ENCODE measurements at regions not wholly inside any gene's neighbourhood (a gene's known extent, or its start where the extent isn't known, plus 50 kb on each side); places are given as distances from the start of the nearest gene placed in this dataset.

- no peak for FAIRE-seq
- no peak for DNase-seq (ENCODE audit: insufficient read length)
- TF ChIP-seq POLR2AphosphoS5 (IDR thresholded peaks at IDR 0.05; ENCODE audit: low read depth, low read length) (no peak), TAF1 (IDR thresholded peaks at IDR 0.05; ENCODE audit: borderline replicate concordance, low read depth, low read length) (no peak), POLR2A (IDR thresholded peaks at IDR 0.05; ENCODE audit: low read depth, low read length) (no peak)
Measured at GRCh38 chr4:181308476-181309312, 934.5 kb upstream of the TENM3 start.

- DNase-seq (ENCODE audit: insufficient read length) (no peak), FAIRE-seq (no peak)
- TF ChIP-seq POLR2A (IDR thresholded peaks at IDR 0.05; ENCODE audit: low read depth, low read length): no peak
- no peak for TF ChIP-seq POLR2AphosphoS5 (IDR thresholded peaks at IDR 0.05; ENCODE audit: low read depth, low read length)
- no peak for TF ChIP-seq TAF1 (IDR thresholded peaks at IDR 0.05; ENCODE audit: borderline replicate concordance, low read depth, low read length)
Measured at GRCh38 chr4:181312066-181312465, 931.1 kb upstream of the TENM3 start.

GRCh38 chr4:181319629-181320028, 923.6 kb upstream of the TENM3 start:
- TF ChIP-seq POLR2A (IDR thresholded peaks at IDR 0.05; ENCODE audit: low read depth, low read length) (no peak), POLR2AphosphoS5 (IDR thresholded peaks at IDR 0.05; ENCODE audit: low read depth, low read length) (no peak), TAF1 (IDR thresholded peaks at IDR 0.05; ENCODE audit: borderline replicate concordance, low read depth, low read length) (no peak)
- no peak for FAIRE-seq
- no peak for DNase-seq (ENCODE audit: insufficient read length)

GRCh38 chr4:181323061-181323460, 920.1 kb upstream of the TENM3 start:
- TF ChIP-seq TAF1 (IDR thresholded peaks at IDR 0.05; ENCODE audit: borderline replicate concordance, low read depth, low read length): no peak
- TF ChIP-seq POLR2AphosphoS5 (IDR thresholded peaks at IDR 0.05; ENCODE audit: low read depth, low read length): no peak
- no peak for TF ChIP-seq POLR2A (IDR thresholded peaks at IDR 0.05; ENCODE audit: low read depth, low read length)
- peak; percentile 73 for FAIRE-seq
- no peak for DNase-seq (ENCODE audit: insufficient read length)

- no peak for DNase-seq (ENCODE audit: insufficient read length)
- no peak for FAIRE-seq
Measured at GRCh38 chr4:181330654-181331201, 912.5 kb upstream of the TENM3 start.

GRCh38 chr4:181331214-181331613, 912.0 kb upstream of the TENM3 start:
- DNase-seq (ENCODE audit: insufficient read length) (no peak), FAIRE-seq (no peak)
- no peak for TF ChIP-seq TAF1 (IDR thresholded peaks at IDR 0.05; ENCODE audit: borderline replicate concordance, low read depth, low read length)
- TF ChIP-seq POLR2A (IDR thresholded peaks at IDR 0.05; ENCODE audit: low read depth, low read length): no peak
- no peak for TF ChIP-seq POLR2AphosphoS5 (IDR thresholded peaks at IDR 0.05; ENCODE audit: low read depth, low read length)

More at GRCh38 chr4:181330654-181331201, 912.5 kb upstream of the TENM3 start:
- TF ChIP-seq POLR2AphosphoS5 (IDR thresholded peaks at IDR 0.05; ENCODE audit: low read depth, low read length) (no peak), POLR2A (IDR thresholded peaks at IDR 0.05; ENCODE audit: low read depth, low read length) (no peak), TAF1 (IDR thresholded peaks at IDR 0.05; ENCODE audit: borderline replicate concordance, low read depth, low read length) (no peak)

- TF ChIP-seq TAF1 (IDR thresholded peaks at IDR 0.05; ENCODE audit: borderline replicate concordance, low read depth, low read length) (no peak), POLR2AphosphoS5 (IDR thresholded peaks at IDR 0.05; ENCODE audit: low read depth, low read length) (no peak), POLR2A (IDR thresholded peaks at IDR 0.05; ENCODE audit: low read depth, low read length) (no peak)
- FAIRE-seq (no peak), DNase-seq (ENCODE audit: insufficient read length) (no peak)
Measured at GRCh38 chr4:181345931-181346330, 897.3 kb upstream of the TENM3 start.

GRCh38 chr4:181350615-181351415, 892.4 kb upstream of the TENM3 start:
- FAIRE-seq (no peak), DNase-seq (ENCODE audit: insufficient read length) (no peak)
- no peak for TF ChIP-seq POLR2A (IDR thresholded peaks at IDR 0.05; ENCODE audit: low read depth, low read length)
- no peak for TF ChIP-seq POLR2AphosphoS5 (IDR thresholded peaks at IDR 0.05; ENCODE audit: low read depth, low read length)
- no peak for TF ChIP-seq TAF1 (IDR thresholded peaks at IDR 0.05; ENCODE audit: borderline replicate concordance, low read depth, low read length)

GRCh38 chr4:181364504-181364903, 878.7 kb upstream of the TENM3 start:
- TF ChIP-seq POLR2A (IDR thresholded peaks at IDR 0.05; ENCODE audit: low read depth, low read length) (no peak), POLR2AphosphoS5 (IDR thresholded peaks at IDR 0.05; ENCODE audit: low read depth, low read length) (no peak), TAF1 (IDR thresholded peaks at IDR 0.05; ENCODE audit: borderline replicate concordance, low read depth, low read length) (no peak)

GRCh38 chr4:181365671-181366070, 877.5 kb upstream of the TENM3 start:
- TF ChIP-seq POLR2A (IDR thresholded peaks at IDR 0.05; ENCODE audit: low read depth, low read length): no peak
- no peak for TF ChIP-seq TAF1 (IDR thresholded peaks at IDR 0.05; ENCODE audit: borderline replicate concordance, low read depth, low read length)
- FAIRE-seq (no peak), DNase-seq (ENCODE audit: insufficient read length) (no peak)

More at GRCh38 chr4:181364504-181364903, 878.7 kb upstream of the TENM3 start:
- FAIRE-seq (no peak), DNase-seq (ENCODE audit: insufficient read length) (no peak)

- no peak for DNase-seq (ENCODE audit: insufficient read length)
Measured at GRCh38 chr4:181372014-181372413, 871.2 kb upstream of the TENM3 start.

More at GRCh38 chr4:181372014-181372413, 871.2 kb upstream of the TENM3 start:
- no peak for FAIRE-seq
- no peak for TF ChIP-seq TAF1 (IDR thresholded peaks at IDR 0.05; ENCODE audit: borderline replicate concordance, low read depth, low read length)
- TF ChIP-seq POLR2AphosphoS5 (IDR thresholded peaks at IDR 0.05; ENCODE audit: low read depth, low read length): no peak
- TF ChIP-seq POLR2A (IDR thresholded peaks at IDR 0.05; ENCODE audit: low read depth, low read length): no peak
